ENCODE measurements at regions not wholly inside any gene's neighbourhood (a gene's known extent, or its start where the extent isn't known, plus 50 kb on each side); places are given as distances from the start of the nearest gene placed in this dataset.

GRCh38 chr2:8398040-8398668, 283.7 kb upstream of the ID2 start:
- H3K18ac ChIP-seq (ENCODE audit: low read length), result no peak overlapping the region
- H2BK120ac ChIP-seq (ENCODE audit: insufficient read depth, low read length, poor library complexity), result no peak overlapping the region
- H3K27ac ChIP-seq (ENCODE audit: low read depth, low read length), result no peak overlapping the region
- peak overlapping the region; percentile 8 for H3K4me3 ChIP-seq (ENCODE audit: low read depth, low read length)
- H4K8ac ChIP-seq (ENCODE audit: low read depth, low read length), result no peak overlapping the region
- no peak overlapping the region for H3K23ac ChIP-seq (ENCODE audit: low read length)
- DNase-seq, result no peak
- no peak overlapping the region for H2AFZ ChIP-seq (ENCODE audit: insufficient read depth, low read length, poor library complexity)
- H3K4me2 ChIP-seq (ENCODE audit: low read length), result no peak overlapping the region
- WGBS (ENCODE audit: extremely low coverage, insufficient coverage, insufficient read length), result no CpG with 5 or more reads among the region's 13 CpGs
- H3K79me2 ChIP-seq (ENCODE audit: control insufficient read depth, insufficient read depth, low read length, poor library complexity), result no peaks in the 10 kb centered on the region
- H3K79me1 ChIP-seq (ENCODE audit: low read length), result no peaks in the 10 kb centered on the region
- H3K4me1 ChIP-seq (ENCODE audit: control insufficient read depth in 1 of 2, insufficient read depth in 2 of 2, low read length in 2 of 2), result no peaks in the 10 kb centered on the region
- H3K14ac ChIP-seq (ENCODE audit: low read length), result no peak overlapping the region
- H4K91ac ChIP-seq (ENCODE audit: low read depth, low read length), result no peak overlapping the region
- no peak overlapping the region for H3K4ac ChIP-seq (ENCODE audit: low read depth, low read length)
- no peaks in the 10 kb centered on the region for H3K27me3 ChIP-seq (ENCODE audit: insufficient read depth, low read length)
- H3K9ac ChIP-seq (ENCODE audit: low read length), result no peak overlapping the region
- no peaks in the 10 kb centered on the region for H3K36me3 ChIP-seq (ENCODE audit: control insufficient read depth in 1 of 2, insufficient read depth in 2 of 2, low read length in 2 of 2)
- no peak overlapping the region for H2AK5ac ChIP-seq (ENCODE audit: low read length)
- no peak overlapping the region for H2BK5ac ChIP-seq (ENCODE audit: low read depth, low read length, poor library complexity)
- H4K12ac ChIP-seq (ENCODE audit: low read depth, low read length), result no peak overlapping the region
- peaks cover 6% of the 10 kb centered on the region for H3K9me3 ChIP-seq (ENCODE audit: insufficient read depth, low read depth, low read length)
- no peak overlapping the region for H2BK12ac ChIP-seq (ENCODE audit: low read length)

- Histone ChIP-seq H3K36me3 (ENCODE audit: control insufficient read depth in 1 of 2, insufficient read depth in 2 of 2, low read length in 2 of 2) (no peaks in the 10 kb centered on the region), H2AFZ (ENCODE audit: insufficient read depth, low read length, poor library complexity) (no peak overlapping the region), H2BK5ac (ENCODE audit: low read depth, low read length, poor library complexity) (no peak overlapping the region), H3K79me1 (ENCODE audit: low read length) (no peaks in the 10 kb centered on the region), H3K4me1 (ENCODE audit: control insufficient read depth in 1 of 2, insufficient read depth in 2 of 2, low read length in 2 of 2) (peaks cover 0 to 6% of the 10 kb centered on the region in 2 experiments), H3K9me3 (ENCODE audit: insufficient read depth, low read depth, low read length) (peaks cover 6% of the 10 kb centered on the region), H4K91ac (ENCODE audit: low read depth, low read length) (no peak overlapping the region), H3K4me3 (ENCODE audit: low read depth, low read length) (no peak overlapping the region), H3K4ac (ENCODE audit: low read depth, low read length) (no peak overlapping the region), H3K14ac (ENCODE audit: low read length) (no peak overlapping the region), H4K8ac (ENCODE audit: low read depth, low read length) (no peak overlapping the region), H3K79me2 (ENCODE audit: control insufficient read depth, insufficient read depth, low read length, poor library complexity) (no peaks in the 10 kb centered on the region), H2AK5ac (ENCODE audit: low read length) (no peak overlapping the region), H2BK120ac (ENCODE audit: insufficient read depth, low read length, poor library complexity) (no peak overlapping the region), H3K27me3 (ENCODE audit: insufficient read depth, low read length) (no peaks in the 10 kb centered on the region), H3K23ac (ENCODE audit: low read length) (no peak overlapping the region), H3K18ac (ENCODE audit: low read length) (no peak overlapping the region), H2BK12ac (ENCODE audit: low read length) (no peak overlapping the region), H3K4me2 (ENCODE audit: low read length) (no peak overlapping the region), H3K27ac (ENCODE audit: low read depth, low read length) (no peak overlapping the region), H4K12ac (ENCODE audit: low read depth, low read length) (no peak overlapping the region), H3K9ac (ENCODE audit: low read length) (no peak overlapping the region)
- no CpG with 5 or more reads among the region's 4 CpGs for whole genome bisulfite sequencing (ENCODE audit: extremely low coverage, insufficient coverage, insufficient read length)
- DNase-seq, result no peak
These were observed 282.1 kb upstream of the ID2 start for GRCh38 chr2:8399731-8400130.

GRCh38 chr2:8400196-8400595, 281.7 kb upstream of the ID2 start:
- H2BK12ac ChIP-seq (ENCODE audit: low read length), result no peak overlapping the region
- H3K9me3 ChIP-seq (ENCODE audit: insufficient read depth, low read depth, low read length), result peaks cover 6% of the 10 kb centered on the region
- no peak overlapping the region for H4K12ac ChIP-seq (ENCODE audit: low read depth, low read length)
- H2AFZ ChIP-seq (ENCODE audit: insufficient read depth, low read length, poor library complexity), result no peak overlapping the region
- DNase-seq, result no peak
- H3K4ac ChIP-seq (ENCODE audit: low read depth, low read length), result no peak overlapping the region
- H3K27me3 ChIP-seq (ENCODE audit: insufficient read depth, low read length), result no peaks in the 10 kb centered on the region
- no peak overlapping the region for H3K27ac ChIP-seq (ENCODE audit: low read depth, low read length)
- H2AK5ac ChIP-seq (ENCODE audit: low read length), result no peak overlapping the region
- H4K8ac ChIP-seq (ENCODE audit: low read depth, low read length), result no peak overlapping the region
- no peaks in the 10 kb centered on the region for H3K79me1 ChIP-seq (ENCODE audit: low read length)
- no peak overlapping the region for H4K91ac ChIP-seq (ENCODE audit: low read depth, low read length)
- no peak overlapping the region for H2BK5ac ChIP-seq (ENCODE audit: low read depth, low read length, poor library complexity)
- H3K79me2 ChIP-seq (ENCODE audit: control insufficient read depth, insufficient read depth, low read length, poor library complexity), result no peaks in the 10 kb centered on the region
- no peaks in the 10 kb centered on the region for H3K36me3 ChIP-seq (ENCODE audit: control insufficient read depth in 1 of 2, insufficient read depth in 2 of 2, low read length in 2 of 2)
- H3K9ac ChIP-seq (ENCODE audit: low read length), result no peak overlapping the region
- no CpG with 5 or more reads among the region's 10 CpGs for WGBS (ENCODE audit: extremely low coverage, insufficient coverage, insufficient read length)
- no peak overlapping the region for H3K4me2 ChIP-seq (ENCODE audit: low read length)
- H3K14ac ChIP-seq (ENCODE audit: low read length), result no peak overlapping the region
- H3K23ac ChIP-seq (ENCODE audit: low read length), result no peak overlapping the region
- no peak overlapping the region for H2BK120ac ChIP-seq (ENCODE audit: insufficient read depth, low read length, poor library complexity)
- no peak overlapping the region for H3K4me3 ChIP-seq (ENCODE audit: low read depth, low read length)
- no peak overlapping the region for H3K18ac ChIP-seq (ENCODE audit: low read length)
- H3K4me1 ChIP-seq (ENCODE audit: control insufficient read depth in 1 of 2, insufficient read depth in 2 of 2, low read length in 2 of 2), result peaks cover 0 to 6% of the 10 kb centered on the region in 2 experiments

- H4K91ac ChIP-seq (ENCODE audit: low read depth, low read length), result no peak overlapping the region
- H3K4me1 ChIP-seq (ENCODE audit: control insufficient read depth in 1 of 2, insufficient read depth in 2 of 2, low read length in 2 of 2), result peaks cover 0 to 6% of the 10 kb centered on the region in 2 experiments
- no peak overlapping the region for H3K9ac ChIP-seq (ENCODE audit: low read length)
- no peak overlapping the region for H2BK5ac ChIP-seq (ENCODE audit: low read depth, low read length, poor library complexity)
- H2AK5ac ChIP-seq (ENCODE audit: low read length), result no peak overlapping the region
- no peak overlapping the region for H2BK120ac ChIP-seq (ENCODE audit: insufficient read depth, low read length, poor library complexity)
- no peak overlapping the region for H4K8ac ChIP-seq (ENCODE audit: low read depth, low read length)
- DNase-seq, result no peak
- H3K27me3 ChIP-seq (ENCODE audit: insufficient read depth, low read length), result no peaks in the 10 kb centered on the region
- no peak overlapping the region for H2BK12ac ChIP-seq (ENCODE audit: low read length)
- H3K4me2 ChIP-seq (ENCODE audit: low read length), result no peak overlapping the region
- no peak overlapping the region for H3K4ac ChIP-seq (ENCODE audit: low read depth, low read length)
- peaks cover 6% of the 10 kb centered on the region for H3K9me3 ChIP-seq (ENCODE audit: insufficient read depth, low read depth, low read length)
- H3K18ac ChIP-seq (ENCODE audit: low read length), result no peak overlapping the region
- no peak overlapping the region for H3K27ac ChIP-seq (ENCODE audit: low read depth, low read length)
- no peak overlapping the region for H3K23ac ChIP-seq (ENCODE audit: low read length)
- H3K14ac ChIP-seq (ENCODE audit: low read length), result no peak overlapping the region
- no peaks in the 10 kb centered on the region for H3K79me1 ChIP-seq (ENCODE audit: low read length)
- no CpG with 5 or more reads among the region's 1 CpG for WGBS (ENCODE audit: extremely low coverage, insufficient coverage, insufficient read length)
- no peaks in the 10 kb centered on the region for H3K36me3 ChIP-seq (ENCODE audit: control insufficient read depth in 1 of 2, insufficient read depth in 2 of 2, low read length in 2 of 2)
- no peak overlapping the region for H2AFZ ChIP-seq (ENCODE audit: insufficient read depth, low read length, poor library complexity)
- H3K79me2 ChIP-seq (ENCODE audit: control insufficient read depth, insufficient read depth, low read length, poor library complexity), result no peaks in the 10 kb centered on the region
- no peak overlapping the region for H3K4me3 ChIP-seq (ENCODE audit: low read depth, low read length)
- no peak overlapping the region for H4K12ac ChIP-seq (ENCODE audit: low read depth, low read length)
These were observed 279.6 kb upstream of the ID2 start for GRCh38 chr2:8402222-8402621.

Measured in trophoblast cell (in vitro differentiated cells and primary cell).